ENCODE measurements at regions not wholly inside any gene's neighbourhood (a gene's known extent, or its start where the extent isn't known, plus 50 kb on each side); places are given as distances from the start of the nearest gene placed in this dataset.

- TF ChIP-seq, protein P1, sequence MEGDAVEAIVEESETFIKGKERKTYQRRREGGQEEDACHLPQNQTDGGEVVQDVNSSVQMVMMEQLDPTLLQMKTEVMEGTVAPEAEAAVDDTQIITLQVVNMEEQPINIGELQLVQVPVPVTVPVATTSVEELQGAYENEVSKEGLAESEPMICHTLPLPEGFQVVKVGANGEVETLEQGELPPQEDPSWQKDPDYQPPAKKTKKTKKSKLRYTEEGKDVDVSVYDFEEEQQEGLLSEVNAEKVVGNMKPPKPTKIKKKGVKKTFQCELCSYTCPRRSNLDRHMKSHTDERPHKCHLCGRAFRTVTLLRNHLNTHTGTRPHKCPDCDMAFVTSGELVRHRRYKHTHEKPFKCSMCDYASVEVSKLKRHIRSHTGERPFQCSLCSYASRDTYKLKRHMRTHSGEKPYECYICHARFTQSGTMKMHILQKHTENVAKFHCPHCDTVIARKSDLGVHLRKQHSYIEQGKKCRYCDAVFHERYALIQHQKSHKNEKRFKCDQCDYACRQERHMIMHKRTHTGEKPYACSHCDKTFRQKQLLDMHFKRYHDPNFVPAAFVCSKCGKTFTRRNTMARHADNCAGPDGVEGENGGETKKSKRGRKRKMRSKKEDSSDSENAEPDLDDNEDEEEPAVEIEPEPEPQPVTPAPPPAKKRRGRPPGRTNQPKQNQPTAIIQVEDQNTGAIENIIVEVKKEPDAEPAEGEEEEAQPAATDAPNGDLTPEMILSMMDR (IDR thresholded peaks at IDR 0.05) = no peak
- no peak for TF ChIP-seq POLR2A (IDR thresholded peaks at IDR 0.05)
Observed at GRCh38 chr2:105681927-105682326, 62.8 kb upstream of the NCK2 start.
